ENCODE measurements at regions not wholly inside any gene's neighbourhood (a gene's known extent, or its start where the extent isn't known, plus 50 kb on each side); places are given as distances from the start of the nearest gene placed in this dataset.

DNA sequence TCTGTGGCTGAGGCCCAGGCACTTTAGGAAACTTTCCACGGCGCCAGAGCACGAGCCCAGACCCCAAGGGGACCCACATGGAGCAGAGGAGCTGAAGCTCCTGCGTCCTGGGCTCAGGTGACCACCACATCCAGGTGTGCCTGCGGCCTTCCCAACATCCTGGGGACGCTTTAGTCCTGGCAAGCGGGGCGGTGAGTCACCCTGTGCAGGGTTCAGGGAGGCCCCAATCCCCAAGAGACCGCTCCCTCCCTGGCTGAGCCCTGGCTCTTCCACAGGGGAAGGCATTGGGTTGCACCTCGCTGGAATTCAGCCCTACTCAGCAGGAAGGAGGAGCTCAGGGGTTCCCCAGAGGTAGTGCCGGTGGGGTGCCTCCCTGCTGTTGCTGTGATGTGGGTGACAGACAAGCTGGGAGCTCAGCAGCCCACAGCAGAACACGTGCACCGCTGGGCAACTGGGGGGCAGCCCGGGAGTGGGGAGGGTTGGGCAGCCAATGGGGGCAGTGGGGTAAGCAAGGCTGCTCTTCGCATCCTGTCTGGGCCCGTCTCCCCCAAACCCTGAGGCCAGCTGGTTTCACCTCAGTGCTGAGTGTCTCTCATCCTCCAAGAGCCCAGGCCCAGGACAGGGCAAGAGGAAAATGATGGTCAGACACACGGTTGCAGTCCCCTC is 802.8 kb downstream of the BRD1 start:
- ATAC-seq = no peak
- no peak for TF ChIP-seq CREB1 (CRISPR knock-in tag; IDR thresholded peaks at IDR 0.05; ENCODE audit: low read depth)
- TF ChIP-seq POLR2AphosphoS5 (IDR thresholded peaks at IDR 0.05; ENCODE audit: low read depth) = no peak
- no peak for TF ChIP-seq ZNF114 (CRISPR knock-in tag; IDR thresholded peaks at IDR 0.05)
- no peak for TF ChIP-seq STAT1 (IDR thresholded peaks at IDR 0.05; ENCODE audit: unreplicated experiment)
- TF ChIP-seq, protein P1, sequence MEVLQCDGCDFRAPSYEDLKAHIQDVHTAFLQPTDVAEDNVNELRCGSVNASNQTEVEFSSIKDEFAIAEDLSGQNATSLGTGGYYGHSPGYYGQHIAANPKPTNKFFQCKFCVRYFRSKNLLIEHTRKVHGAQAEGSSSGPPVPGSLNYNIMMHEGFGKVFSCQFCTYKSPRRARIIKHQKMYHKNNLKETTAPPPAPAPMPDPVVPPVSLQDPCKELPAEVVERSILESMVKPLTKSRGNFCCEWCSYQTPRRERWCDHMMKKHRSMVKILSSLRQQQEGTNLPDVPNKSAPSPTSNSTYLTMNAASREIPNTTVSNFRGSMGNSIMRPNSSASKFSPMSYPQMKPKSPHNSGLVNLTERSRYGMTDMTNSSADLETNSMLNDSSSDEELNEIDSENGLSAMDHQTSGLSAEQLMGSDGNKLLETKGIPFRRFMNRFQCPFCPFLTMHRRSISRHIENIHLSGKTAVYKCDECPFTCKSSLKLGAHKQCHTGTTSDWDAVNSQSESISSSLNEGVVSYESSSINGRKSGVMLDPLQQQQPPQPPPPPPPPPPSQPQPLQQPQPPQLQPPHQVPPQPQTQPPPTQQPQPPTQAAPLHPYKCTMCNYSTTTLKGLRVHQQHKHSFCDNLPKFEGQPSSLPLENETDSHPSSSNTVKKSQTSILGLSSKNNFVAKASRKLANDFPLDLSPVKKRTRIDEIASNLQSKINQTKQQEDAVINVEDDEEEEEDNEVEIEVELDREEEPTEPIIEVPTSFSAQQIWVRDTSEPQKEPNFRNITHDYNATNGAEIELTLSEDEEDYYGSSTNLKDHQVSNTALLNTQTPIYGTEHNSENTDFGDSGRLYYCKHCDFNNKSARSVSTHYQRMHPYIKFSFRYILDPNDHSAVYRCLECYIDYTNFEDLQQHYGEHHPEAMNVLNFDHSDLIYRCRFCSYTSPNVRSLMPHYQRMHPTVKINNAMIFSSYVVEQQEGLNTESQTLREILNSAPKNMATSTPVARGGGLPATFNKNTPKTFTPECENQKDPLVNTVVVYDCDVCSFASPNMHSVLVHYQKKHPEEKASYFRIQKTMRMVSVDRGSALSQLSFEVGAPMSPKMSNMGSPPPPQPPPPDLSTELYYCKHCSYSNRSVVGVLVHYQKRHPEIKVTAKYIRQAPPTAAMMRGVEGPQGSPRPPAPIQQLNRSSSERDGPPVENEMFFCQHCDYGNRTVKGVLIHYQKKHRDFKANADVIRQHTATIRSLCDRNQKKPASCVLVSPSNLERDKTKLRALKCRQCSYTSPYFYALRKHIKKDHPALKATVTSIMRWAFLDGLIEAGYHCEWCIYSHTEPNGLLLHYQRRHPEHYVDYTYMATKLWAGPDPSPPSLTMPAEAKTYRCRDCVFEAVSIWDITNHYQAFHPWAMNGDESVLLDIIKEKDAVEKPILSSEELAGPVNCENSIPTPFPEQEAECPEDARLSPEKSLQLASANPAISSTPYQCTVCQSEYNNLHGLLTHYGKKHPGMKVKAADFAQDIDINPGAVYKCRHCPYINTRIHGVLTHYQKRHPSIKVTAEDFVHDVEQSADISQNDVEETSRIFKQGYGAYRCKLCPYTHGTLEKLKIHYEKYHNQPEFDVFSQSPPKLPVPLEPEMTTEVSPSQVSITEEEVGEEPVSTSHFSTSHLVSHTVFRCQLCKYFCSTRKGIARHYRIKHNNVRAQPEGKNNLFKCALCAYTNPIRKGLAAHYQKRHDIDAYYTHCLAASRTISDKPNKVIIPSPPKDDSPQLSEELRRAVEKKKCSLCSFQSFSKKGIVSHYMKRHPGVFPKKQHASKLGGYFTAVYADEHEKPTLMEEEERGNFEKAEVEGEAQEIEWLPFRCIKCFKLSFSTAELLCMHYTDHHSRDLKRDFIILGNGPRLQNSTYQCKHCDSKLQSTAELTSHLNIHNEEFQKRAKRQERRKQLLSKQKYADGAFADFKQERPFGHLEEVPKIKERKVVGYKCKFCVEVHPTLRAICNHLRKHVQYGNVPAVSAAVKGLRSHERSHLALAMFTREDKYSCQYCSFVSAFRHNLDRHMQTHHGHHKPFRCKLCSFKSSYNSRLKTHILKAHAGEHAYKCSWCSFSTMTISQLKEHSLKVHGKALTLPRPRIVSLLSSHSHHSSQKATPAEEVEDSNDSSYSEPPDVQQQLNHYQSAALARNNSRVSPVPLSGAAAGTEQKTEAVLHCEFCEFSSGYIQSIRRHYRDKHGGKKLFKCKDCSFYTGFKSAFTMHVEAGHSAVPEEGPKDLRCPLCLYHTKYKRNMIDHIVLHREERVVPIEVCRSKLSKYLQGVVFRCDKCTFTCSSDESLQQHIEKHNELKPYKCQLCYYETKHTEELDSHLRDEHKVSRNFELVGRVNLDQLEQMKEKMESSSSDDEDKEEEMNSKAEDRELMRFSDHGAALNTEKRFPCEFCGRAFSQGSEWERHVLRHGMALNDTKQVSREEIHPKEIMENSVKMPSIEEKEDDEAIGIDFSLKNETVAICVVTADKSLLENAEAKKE (CRISPR knock-in tag; IDR thresholded peaks at IDR 0.05) = no peak
- TF ChIP-seq EZH2phosphoT487 (IDR thresholded peaks at IDR 0.05; ENCODE audit: unreplicated experiment) = no peak
- peaks cover 4% of the 10 kb centered on the region for H3K9me3 Mint-ChIP-seq
- H3K4me3 ChIP-seq = no peak overlapping the region
- no peaks in the 10 kb centered on the region for H3K27me3 ChIP-seq (ENCODE audit: insufficient read depth)
- H3K36me3 ChIP-seq (ENCODE audit: insufficient read depth) = no peaks in the 10 kb centered on the region
- H4K20me1 ChIP-seq (replicated peaks; ENCODE audit: insufficient read depth) = no peaks in the 10 kb centered on the region
- no peaks in the 10 kb centered on the region for H3K4me1 ChIP-seq (ENCODE audit: insufficient read depth)
- H3K4me2 ChIP-seq = no peak overlapping the region
- H3K27ac Mint-ChIP-seq = no peak overlapping the region
- no peak overlapping the region for H3K4me3 Mint-ChIP-seq
- H3K9me2 ChIP-seq (ENCODE audit: insufficient read depth) = no peaks in the 10 kb centered on the region
- H3K27me3 Mint-ChIP-seq (ENCODE audit: insufficient read depth, low read depth, poor library complexity) = peaks cover 10% of the 10 kb centered on the region
- H3F3A ChIP-seq (replicated peaks; ENCODE audit: low read depth) = no peaks in the 10 kb centered on the region
- no peaks in the 10 kb centered on the region for H3K79me2 ChIP-seq (replicated peaks; ENCODE audit: insufficient read depth)
- H3K36me3 Mint-ChIP-seq (ENCODE audit: low read depth) = no peaks in the 10 kb centered on the region
- no peak for DNase-seq (ENCODE audit: low spot score)
- H3K4me1 Mint-ChIP-seq = peaks cover 2% of the 10 kb centered on the region; the same call in 1 of the 3 replicates
- no peak overlapping the region for H3K27ac ChIP-seq (ENCODE audit: low read depth)
- H2AFZ ChIP-seq = no peak overlapping the region

Measured in GM23338 (cell line).